ENCODE measurements at regions not wholly inside any gene's neighbourhood (a gene's known extent, or its start where the extent isn't known, plus 50 kb on each side); places are given as distances from the start of the nearest gene placed in this dataset.

DNA sequence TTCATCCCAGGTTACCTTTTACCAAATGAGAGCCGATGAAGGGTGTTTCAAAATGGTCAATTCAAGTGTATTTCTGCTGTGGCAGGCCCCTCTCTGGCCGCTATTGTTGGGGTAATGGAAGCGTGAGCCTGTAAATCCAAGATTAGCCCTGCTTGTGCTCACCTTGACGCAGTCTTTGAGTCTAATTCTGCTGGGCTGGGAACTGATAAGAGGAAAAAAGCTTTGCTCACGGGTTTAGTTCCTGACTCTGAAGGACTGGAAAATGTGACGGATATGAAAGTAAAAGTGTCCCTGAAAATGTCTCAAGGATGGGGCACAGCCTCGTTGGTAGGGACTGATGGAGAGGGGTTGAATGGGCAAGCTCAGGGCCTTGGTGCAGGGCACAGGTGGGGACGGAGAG lies 125.9 kb upstream of the GALNT2 start:
- no peak overlapping the region for H3K4me2 ChIP-seq (ENCODE audit: low read length)
- no peak overlapping the region for H2AFZ ChIP-seq (ENCODE audit: low read depth, low read length)

DNA sequence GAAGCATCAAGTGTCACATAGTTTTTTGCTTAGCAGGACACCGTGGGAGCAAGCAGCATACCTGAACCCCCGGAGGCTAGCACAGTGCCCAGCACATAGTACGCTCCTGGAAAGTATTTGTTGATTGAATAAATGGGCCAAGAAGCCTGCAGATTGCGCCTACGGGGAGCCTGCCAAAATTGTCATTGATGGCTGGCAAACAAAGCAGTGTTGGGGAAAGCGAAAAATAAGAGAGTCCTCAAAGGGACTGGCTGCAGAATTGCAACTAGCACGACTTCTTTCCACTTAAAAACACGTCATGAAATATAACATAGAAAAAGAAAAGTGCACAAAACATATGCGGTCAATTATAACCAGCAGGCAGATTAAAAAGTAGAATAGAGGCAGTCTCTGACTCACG lies 125.2 kb upstream of the GALNT2 start:
- H3K27ac ChIP-seq (ENCODE audit: low read length), result no peak overlapping the region
- no peak overlapping the region for H2AFZ ChIP-seq (ENCODE audit: low read depth, low read length)
- H3K4me3 ChIP-seq (ENCODE audit: low read length), result no peak overlapping the region
- H3K27me3 ChIP-seq (ENCODE audit: insufficient read depth, low read depth, low read length), result no peaks in the 10 kb centered on the region
- no peaks in the 10 kb centered on the region for H3K9me3 ChIP-seq (ENCODE audit: low read length)
- no peak overlapping the region for H3K4me2 ChIP-seq (ENCODE audit: low read length)
- H3K36me3 ChIP-seq (ENCODE audit: insufficient read depth, low read length), result no peaks in the 10 kb centered on the region
- H3F3A ChIP-seq (ENCODE audit: insufficient read depth, low read length, poor library complexity, severe bottlenecking), result no peaks in the 10 kb centered on the region
- H3K9me2 ChIP-seq (ENCODE audit: insufficient read depth, low read length), result no peaks in the 10 kb centered on the region
- H4K20me1 ChIP-seq (ENCODE audit: insufficient read depth), result no peaks in the 10 kb centered on the region
- H3K9ac ChIP-seq (ENCODE audit: low read length), result no peak overlapping the region
- no peaks in the 10 kb centered on the region for H3K79me2 ChIP-seq (replicated peaks; ENCODE audit: insufficient read depth, low read length)
- TF ChIP-seq, protein P1, sequence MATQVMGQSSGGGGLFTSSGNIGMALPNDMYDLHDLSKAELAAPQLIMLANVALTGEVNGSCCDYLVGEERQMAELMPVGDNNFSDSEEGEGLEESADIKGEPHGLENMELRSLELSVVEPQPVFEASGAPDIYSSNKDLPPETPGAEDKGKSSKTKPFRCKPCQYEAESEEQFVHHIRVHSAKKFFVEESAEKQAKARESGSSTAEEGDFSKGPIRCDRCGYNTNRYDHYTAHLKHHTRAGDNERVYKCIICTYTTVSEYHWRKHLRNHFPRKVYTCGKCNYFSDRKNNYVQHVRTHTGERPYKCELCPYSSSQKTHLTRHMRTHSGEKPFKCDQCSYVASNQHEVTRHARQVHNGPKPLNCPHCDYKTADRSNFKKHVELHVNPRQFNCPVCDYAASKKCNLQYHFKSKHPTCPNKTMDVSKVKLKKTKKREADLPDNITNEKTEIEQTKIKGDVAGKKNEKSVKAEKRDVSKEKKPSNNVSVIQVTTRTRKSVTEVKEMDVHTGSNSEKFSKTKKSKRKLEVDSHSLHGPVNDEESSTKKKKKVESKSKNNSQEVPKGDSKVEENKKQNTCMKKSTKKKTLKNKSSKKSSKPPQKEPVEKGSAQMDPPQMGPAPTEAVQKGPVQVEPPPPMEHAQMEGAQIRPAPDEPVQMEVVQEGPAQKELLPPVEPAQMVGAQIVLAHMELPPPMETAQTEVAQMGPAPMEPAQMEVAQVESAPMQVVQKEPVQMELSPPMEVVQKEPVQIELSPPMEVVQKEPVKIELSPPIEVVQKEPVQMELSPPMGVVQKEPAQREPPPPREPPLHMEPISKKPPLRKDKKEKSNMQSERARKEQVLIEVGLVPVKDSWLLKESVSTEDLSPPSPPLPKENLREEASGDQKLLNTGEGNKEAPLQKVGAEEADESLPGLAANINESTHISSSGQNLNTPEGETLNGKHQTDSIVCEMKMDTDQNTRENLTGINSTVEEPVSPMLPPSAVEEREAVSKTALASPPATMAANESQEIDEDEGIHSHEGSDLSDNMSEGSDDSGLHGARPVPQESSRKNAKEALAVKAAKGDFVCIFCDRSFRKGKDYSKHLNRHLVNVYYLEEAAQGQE (IDR thresholded peaks at IDR 0.05; ENCODE audit: borderline replicate concordance), result no peak
- TF ChIP-seq EZH2 (IDR thresholded peaks at IDR 0.05; ENCODE audit: borderline replicate concordance, insufficient read depth, low read length, poor library complexity, severe bottlenecking) (no peak), POLR2AphosphoS5 (IDR thresholded peaks at IDR 0.05) (no peak), SMC3 (conservative IDR thresholded peaks at IDR 0.05; ENCODE audit: poor library complexity) (no peak), TAF1 (IDR thresholded peaks at IDR 0.05; ENCODE audit: low read depth) (no peak), EP300 (conservative IDR thresholded peaks at IDR 0.05; ENCODE audit: poor library complexity, severe bottlenecking) (no peak), RAD21 (conservative IDR thresholded peaks at IDR 0.05) (no peak), MXI1 (conservative IDR thresholded peaks at IDR 0.05; ENCODE audit: poor library complexity, severe bottlenecking) (no peak)
- TF ChIP-seq, protein P2, sequence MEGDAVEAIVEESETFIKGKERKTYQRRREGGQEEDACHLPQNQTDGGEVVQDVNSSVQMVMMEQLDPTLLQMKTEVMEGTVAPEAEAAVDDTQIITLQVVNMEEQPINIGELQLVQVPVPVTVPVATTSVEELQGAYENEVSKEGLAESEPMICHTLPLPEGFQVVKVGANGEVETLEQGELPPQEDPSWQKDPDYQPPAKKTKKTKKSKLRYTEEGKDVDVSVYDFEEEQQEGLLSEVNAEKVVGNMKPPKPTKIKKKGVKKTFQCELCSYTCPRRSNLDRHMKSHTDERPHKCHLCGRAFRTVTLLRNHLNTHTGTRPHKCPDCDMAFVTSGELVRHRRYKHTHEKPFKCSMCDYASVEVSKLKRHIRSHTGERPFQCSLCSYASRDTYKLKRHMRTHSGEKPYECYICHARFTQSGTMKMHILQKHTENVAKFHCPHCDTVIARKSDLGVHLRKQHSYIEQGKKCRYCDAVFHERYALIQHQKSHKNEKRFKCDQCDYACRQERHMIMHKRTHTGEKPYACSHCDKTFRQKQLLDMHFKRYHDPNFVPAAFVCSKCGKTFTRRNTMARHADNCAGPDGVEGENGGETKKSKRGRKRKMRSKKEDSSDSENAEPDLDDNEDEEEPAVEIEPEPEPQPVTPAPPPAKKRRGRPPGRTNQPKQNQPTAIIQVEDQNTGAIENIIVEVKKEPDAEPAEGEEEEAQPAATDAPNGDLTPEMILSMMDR (IDR thresholded peaks at IDR 0.05; ENCODE audit: poor library complexity, severe bottlenecking), result no peak

More for the DNA sequence above, 125.9 kb upstream of the GALNT2 start:
- Histone ChIP-seq H3K9ac (ENCODE audit: low read length) (no peak overlapping the region), H4K20me1 (ENCODE audit: insufficient read depth) (no peaks in the 10 kb centered on the region), H3K27me3 (ENCODE audit: insufficient read depth, low read depth, low read length) (no peaks in the 10 kb centered on the region), H3K4me3 (ENCODE audit: low read length) (no peak overlapping the region), H3F3A (ENCODE audit: insufficient read depth, low read length, poor library complexity, severe bottlenecking) (no peaks in the 10 kb centered on the region), H3K9me3 (ENCODE audit: low read length) (no peaks in the 10 kb centered on the region), H3K79me2 (replicated peaks; ENCODE audit: insufficient read depth, low read length) (no peaks in the 10 kb centered on the region), H3K9me2 (ENCODE audit: insufficient read depth, low read length) (no peaks in the 10 kb centered on the region), H3K27ac (ENCODE audit: low read length) (no peak overlapping the region), H3K36me3 (ENCODE audit: insufficient read depth, low read length) (no peaks in the 10 kb centered on the region)
- TF ChIP-seq MXI1 (conservative IDR thresholded peaks at IDR 0.05; ENCODE audit: poor library complexity, severe bottlenecking) (no peak), POLR2AphosphoS5 (IDR thresholded peaks at IDR 0.05) (no peak), EP300 (conservative IDR thresholded peaks at IDR 0.05; ENCODE audit: poor library complexity, severe bottlenecking) (no peak), EZH2 (IDR thresholded peaks at IDR 0.05; ENCODE audit: borderline replicate concordance, insufficient read depth, low read length, poor library complexity, severe bottlenecking) (no peak), RAD21 (conservative IDR thresholded peaks at IDR 0.05) (no peak), TAF1 (IDR thresholded peaks at IDR 0.05; ENCODE audit: low read depth) (no peak), SMC3 (conservative IDR thresholded peaks at IDR 0.05; ENCODE audit: poor library complexity) (no peak)
- TF ChIP-seq, protein P2 (IDR thresholded peaks at IDR 0.05; ENCODE audit: poor library complexity, severe bottlenecking), result no peak
- TF ChIP-seq, protein P1 (IDR thresholded peaks at IDR 0.05; ENCODE audit: borderline replicate concordance), result no peak
